CD8-positive, alpha-beta memory T cell (primary cell): ENCODE measurements at regions not wholly inside any gene's neighbourhood (a gene's known extent, or its start where the extent isn't known, plus 50 kb on each side); places are given as distances from the start of the nearest gene placed in this dataset.
"Not testable (repeated sequence)": the region's sequence is repeated elsewhere in the genome, so short reads cannot be mapped to it uniquely, and the experiment has no call there.

ENCODE experiments used
- CTCF ChIA-PET: fragments of 350-600 bp; sonication (Branson Sonifier 250); formaldehyde crosslinking; loops from one replicate; lab custom pipeline; 2021; ENCODE audit warnings: antibody characterized with exemption; lab: Charles Lee
- POLR2A ChIA-PET: fragments of 350-600 bp; sonication (Branson Sonifier 250); formaldehyde crosslinking; loops from one replicate; lab custom pipeline; 2021; ENCODE audit warnings: antibody characterized with exemption; lab: Charles Lee
- DNase-seq, 5 donors: peaks; one replicate each; pipeline versions ENCODE4 v3.0.0 to v3.0.0-alpha.2; 2020 to 2022; ENCODE audit warnings: mixed read lengths in 1 of 5
- H3K27ac ChIP-seq: one replicate; pipeline ENCODE4 v1.7.0; 2013; ENCODE audit warnings: low read depth, mild to moderate bottlenecking, low read length, moderate library complexity
- H3K27me3 ChIP-seq: 2 replicates; pipeline ENCODE4 v1.7.0; 2013; ENCODE audit warnings: low read length, mild to moderate bottlenecking; ENCODE audit not compliant: insufficient read depth, poor library complexity, severe bottlenecking
- H3K36me3 ChIP-seq: 2 replicates; pipeline ENCODE4 v1.7.0; 2013; ENCODE audit warnings: mild to moderate bottlenecking, low read length, moderate library complexity; ENCODE audit not compliant: insufficient read depth
- H3K4me1 ChIP-seq: 2 replicates; pipeline ENCODE4 v1.7.0; 2013; ENCODE audit warnings: mild to moderate bottlenecking, low read length, moderate library complexity; ENCODE audit not compliant: insufficient read depth
- H3K4me3 ChIP-seq: 2 replicates; pipeline ENCODE4 v1.7.0; 2013; ENCODE audit warnings: mild to moderate bottlenecking, low read length
- H3K9me3 ChIP-seq: 2 replicates; pipeline ENCODE4 v1.7.0; 2013; ENCODE audit warnings: mild to moderate bottlenecking, low read length
- H3K27ac Mint-ChIP-seq, 8 donors: one replicate each; pipeline ENCODE4 v1.8.0; 2020 to 2021; ENCODE audit warnings: mixed read lengths in 8 of 8, mild to moderate bottlenecking in 6 of 8, inconsistent platforms in 3 of 8, moderate library complexity in 3 of 8
- H3K27me3 Mint-ChIP-seq, 2 donors: one replicate each; pipeline ENCODE4 v1.8.0; 2020 to 2021; ENCODE audit warnings: mixed read lengths in 2 of 2, mild to moderate bottlenecking in 1 of 2, moderate library complexity in 1 of 2
- H3K36me3 Mint-ChIP-seq, 3 donors: one replicate each; pipeline ENCODE4 v1.8.0; 2020 to 2021; ENCODE audit warnings: mixed read lengths in 3 of 3, inconsistent platforms in 1 of 3, mild to moderate bottlenecking in 1 of 3
- H3K4me1 Mint-ChIP-seq, 3 donors: one replicate each; pipeline ENCODE4 v1.8.0; 2020 to 2021; ENCODE audit warnings: mixed read lengths in 3 of 3, inconsistent platforms in 1 of 3, mild to moderate bottlenecking in 1 of 3
- H3K4me3 Mint-ChIP-seq, 7 donors: one replicate each; pipeline ENCODE4 v1.8.0; 2020 to 2021; ENCODE audit warnings: mixed read lengths in 7 of 7, mild to moderate bottlenecking in 6 of 7, moderate library complexity in 4 of 7, inconsistent platforms in 2 of 7
- H3K9me3 Mint-ChIP-seq, 5 donors: one replicate each; pipeline ENCODE4 v1.8.0; 2020 to 2022; ENCODE audit warnings: mixed read lengths in 5 of 5, mild to moderate bottlenecking in 3 of 5, moderate library complexity in 2 of 5, inconsistent platforms in 1 of 5

- peaks cover 5 to 7% of the 10 kb centered on the region in 2 donors for H3K27me3 Mint-ChIP-seq
Measured at GRCh38 chrX:40530509-40530908, 50.3 kb upstream of the ATP6AP2 start.

GRCh38 chrX:40527543-40527942, 53.2 kb upstream of the ATP6AP2 start:
- no peak overlapping the region for H3K4me3 Mint-ChIP-seq
- no peak for DNase-seq
- H3K36me3 Mint-ChIP-seq, result no peaks in the 10 kb centered on the region
- ChIA-PET CTCF (no interaction called here), POLR2A (no interaction called here)
- Histone ChIP-seq H3K27ac (no peak overlapping the region), H3K4me3 (no peak overlapping the region), H3K4me1 (no peaks in the 10 kb centered on the region), H3K27me3 (no peaks in the 10 kb centered on the region), H3K9me3 (no peaks in the 10 kb centered on the region), H3K36me3 (no peaks in the 10 kb centered on the region)
- H3K9me3 Mint-ChIP-seq, result no peaks in the 10 kb centered on the region
- no peaks in the 10 kb centered on the region for H3K4me1 Mint-ChIP-seq
- peaks cover 5 to 11% of the 10 kb centered on the region in 2 donors for H3K27me3 Mint-ChIP-seq
- H3K27ac Mint-ChIP-seq, result no peak overlapping the region

More at GRCh38 chrX:40530509-40530908, 50.3 kb upstream of the ATP6AP2 start:
- no peaks in the 10 kb centered on the region for H3K27me3 ChIP-seq
- H3K4me3 Mint-ChIP-seq, result no peak overlapping the region
- H3K9me3 Mint-ChIP-seq, result no peaks in the 10 kb centered on the region
- H3K4me3 ChIP-seq, result no peak overlapping the region
- no peaks in the 10 kb centered on the region for H3K9me3 ChIP-seq
- DNase-seq, result no peak
- no peak overlapping the region for H3K27ac Mint-ChIP-seq
- H3K36me3 ChIP-seq, result no peaks in the 10 kb centered on the region
- CTCF ChIA-PET, result no interaction called here
- no peak overlapping the region for H3K27ac ChIP-seq
- no peaks in the 10 kb centered on the region for H3K4me1 Mint-ChIP-seq
- POLR2A ChIA-PET, result no interaction called here
- no peaks in the 10 kb centered on the region for H3K36me3 Mint-ChIP-seq
- no peaks in the 10 kb centered on the region for H3K4me1 ChIP-seq

DNA sequence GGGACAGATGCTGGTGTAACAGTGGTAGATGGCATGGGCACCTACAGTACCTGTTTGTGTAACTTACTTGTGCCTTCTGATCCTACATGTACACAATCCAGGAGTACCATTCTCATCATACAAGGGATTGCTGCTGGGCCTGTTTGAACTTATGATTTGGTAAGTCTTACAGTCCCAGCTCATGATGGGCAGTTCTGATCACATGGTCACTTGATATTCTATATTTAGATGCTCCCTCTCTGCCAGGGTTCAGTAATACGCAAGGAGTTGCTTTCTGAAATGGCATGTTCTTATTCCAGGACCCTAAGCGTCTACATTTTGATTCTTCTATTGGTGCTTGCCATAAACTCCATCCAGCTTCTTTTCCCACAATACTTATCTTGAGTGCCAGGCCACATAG, 54.4 kb upstream of the ATP6AP2 start:
- H3K9me3 Mint-ChIP-seq, result no peaks in the 10 kb centered on the region
- no peaks in the 10 kb centered on the region for H3K27me3 ChIP-seq
- CTCF ChIA-PET, result no interaction called here

DNA sequence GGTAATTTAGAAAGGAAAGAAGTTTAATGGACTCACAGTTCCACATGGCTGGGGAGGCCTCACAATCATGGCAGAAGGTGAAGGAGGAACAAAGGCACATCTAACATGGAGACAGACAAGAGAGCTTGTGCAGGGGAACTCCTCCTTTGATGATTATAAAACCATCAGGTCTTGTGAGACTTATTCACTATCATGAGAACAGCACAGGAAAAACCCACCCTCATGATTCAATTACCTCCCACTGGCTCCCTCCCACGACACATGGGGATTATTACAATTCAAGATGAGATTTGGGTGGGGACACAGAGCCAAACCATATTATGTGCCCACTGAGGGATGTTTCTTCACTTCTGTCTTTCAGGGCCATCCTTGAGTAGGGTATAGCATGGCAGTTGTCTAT, 54.9 kb upstream of the ATP6AP2 start:
- H3K27me3 ChIP-seq, H3K36me3 Mint-ChIP-seq, H3K4me1 ChIP-seq, DNase-seq, H3K27ac Mint-ChIP-seq, H3K4me3 ChIP-seq, H3K36me3 ChIP-seq, H3K9me3 ChIP-seq, CTCF ChIA-PET, POLR2A ChIA-PET, H3K4me1 Mint-ChIP-seq, H3K27ac ChIP-seq, H3K9me3 Mint-ChIP-seq, H3K4me3 Mint-ChIP-seq: not testable (repeated sequence)
- H3K27me3 Mint-ChIP-seq, result peaks cover 5 to 14% of the 10 kb centered on the region in 2 donors

More for the DNA sequence above, 54.4 kb upstream of the ATP6AP2 start:
- Mint-ChIP-seq H3K36me3 (no peaks in the 10 kb centered on the region), H3K4me3 (no peak overlapping the region), H3K27me3 (peaks cover 5 to 14% of the 10 kb centered on the region in 2 donors), H3K4me1 (no peaks in the 10 kb centered on the region), H3K27ac (no peak overlapping the region)
- POLR2A ChIA-PET, result no interaction called here
- Histone ChIP-seq H3K36me3 (no peaks in the 10 kb centered on the region), H3K4me3 (no peak overlapping the region), H3K27ac (no peak overlapping the region), H3K4me1 (no peaks in the 10 kb centered on the region), H3K9me3 (no peaks in the 10 kb centered on the region)
- DNase-seq, result no peak

DNA sequence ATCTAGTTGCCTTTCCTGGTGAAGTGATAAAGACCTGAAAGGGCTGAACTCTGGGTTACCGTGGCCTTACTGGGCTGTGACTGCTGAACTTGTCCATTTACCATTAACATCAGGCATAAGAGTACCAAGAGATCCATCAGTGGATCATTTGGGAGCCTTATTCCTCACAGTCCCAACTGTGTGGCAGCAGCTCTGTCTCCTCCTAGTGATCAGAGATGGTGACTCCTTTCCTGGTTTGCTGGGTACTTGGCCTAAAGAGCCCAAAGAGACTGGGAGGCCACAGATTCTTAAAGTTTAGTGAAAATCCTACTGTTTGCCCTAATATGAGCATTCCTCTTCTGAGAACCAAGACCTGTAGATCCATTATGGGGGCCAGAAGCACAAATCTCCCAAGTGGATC, 56.3 kb upstream of the ATP6AP2 start:
- no peak overlapping the region for H3K27ac ChIP-seq
- H3K36me3 ChIP-seq, result no peaks in the 10 kb centered on the region
- no peaks in the 10 kb centered on the region for H3K9me3 ChIP-seq
- no peak overlapping the region for H3K27ac Mint-ChIP-seq
- H3K36me3 Mint-ChIP-seq, result no peaks in the 10 kb centered on the region
- no peak for DNase-seq
- no peaks in the 10 kb centered on the region for H3K4me1 Mint-ChIP-seq
- peaks cover 5 to 10% of the 10 kb centered on the region in 2 donors for H3K27me3 Mint-ChIP-seq
- ChIA-PET CTCF (no interaction called here), POLR2A (no interaction called here)
- H3K4me1 ChIP-seq, result no peaks in the 10 kb centered on the region
- H3K27me3 ChIP-seq, result no peaks in the 10 kb centered on the region
- no peaks in the 10 kb centered on the region for H3K9me3 Mint-ChIP-seq
- H3K4me3 ChIP-seq, result no peak overlapping the region
- no peak overlapping the region for H3K4me3 Mint-ChIP-seq

GRCh38 chrX:40523852-40524251, 56.9 kb upstream of the ATP6AP2 start:
- POLR2A ChIA-PET, result no interaction called here
- no peak overlapping the region for H3K4me3 Mint-ChIP-seq

DNA sequence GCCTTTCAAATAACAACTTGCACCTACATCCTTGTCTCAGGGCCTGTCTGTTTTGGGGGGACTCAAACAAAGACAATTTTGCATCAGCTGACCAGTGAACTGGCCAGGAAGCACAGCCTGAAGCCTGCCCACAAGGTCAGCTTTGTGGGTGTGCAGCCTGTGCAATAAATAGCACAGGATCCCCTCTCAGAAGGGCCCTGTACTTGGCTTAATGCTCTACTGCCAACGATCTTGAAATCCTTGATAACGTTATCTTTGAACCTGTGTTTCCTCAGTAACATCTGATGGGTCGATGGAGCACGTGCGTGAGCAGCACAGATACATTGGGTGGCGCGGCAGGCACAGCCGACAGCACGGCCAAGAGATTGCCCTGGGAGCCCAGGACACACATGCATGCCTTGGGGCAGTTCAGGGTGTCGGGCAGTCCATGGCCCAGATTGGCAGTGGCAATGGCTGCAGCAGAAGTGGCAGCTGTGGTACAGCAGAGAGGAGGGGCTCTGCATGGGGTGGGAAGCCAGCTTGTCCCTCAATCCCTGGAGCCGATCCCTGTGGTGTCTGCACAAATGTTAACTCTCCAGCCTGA, 58.8 kb upstream of the ATP6AP2 start:
- Mint-ChIP-seq H3K27ac (no peak overlapping the region), H3K27me3 (peaks cover 0 to 12% of the 10 kb centered on the region in 2 donors), H3K4me1 (no peaks in the 10 kb centered on the region), H3K9me3 (no peaks in the 10 kb centered on the region), H3K4me3 (no peak overlapping the region), H3K36me3 (no peaks in the 10 kb centered on the region)
- Histone ChIP-seq H3K4me1 (no peaks in the 10 kb centered on the region), H3K4me3 (no peak overlapping the region), H3K36me3 (no peaks in the 10 kb centered on the region), H3K27me3 (no peaks in the 10 kb centered on the region), H3K27ac (no peak overlapping the region), H3K9me3 (no peaks in the 10 kb centered on the region)
- ChIA-PET CTCF (no interaction called here), POLR2A (no interaction called here)
- no peak for DNase-seq

More at GRCh38 chrX:40523852-40524251, 56.9 kb upstream of the ATP6AP2 start:
- no peak overlapping the region for H3K27ac Mint-ChIP-seq
- H3K9me3 Mint-ChIP-seq, result no peaks in the 10 kb centered on the region
- no peak for DNase-seq
- no peak overlapping the region for H3K4me3 ChIP-seq
- no peaks in the 10 kb centered on the region for H3K27me3 ChIP-seq
- H3K4me1 Mint-ChIP-seq, result no peaks in the 10 kb centered on the region
- CTCF ChIA-PET, result no interaction called here
- no peaks in the 10 kb centered on the region for H3K36me3 Mint-ChIP-seq
- H3K27me3 Mint-ChIP-seq, result peaks cover 3 to 10% of the 10 kb centered on the region in 2 donors
- H3K4me1 ChIP-seq, result no peaks in the 10 kb centered on the region
- H3K9me3 ChIP-seq, result no peaks in the 10 kb centered on the region
- no peak overlapping the region for H3K27ac ChIP-seq
- H3K36me3 ChIP-seq, result no peaks in the 10 kb centered on the region

GRCh38 chrX:40514376-40514775, 66.4 kb upstream of the ATP6AP2 start:
- POLR2A ChIA-PET, result no interaction called here
- no peaks in the 10 kb centered on the region for H3K36me3 ChIP-seq
- no peaks in the 10 kb centered on the region for H3K36me3 Mint-ChIP-seq
- H3K9me3 ChIP-seq, result no peaks in the 10 kb centered on the region
- no peak overlapping the region for H3K27ac ChIP-seq
- no peaks in the 10 kb centered on the region for H3K4me1 ChIP-seq
- CTCF ChIA-PET, result no interaction called here
- no peaks in the 10 kb centered on the region for H3K9me3 Mint-ChIP-seq
- no peak for DNase-seq
- H3K4me3 ChIP-seq, result no peak overlapping the region
- H3K27me3 ChIP-seq, result no peaks in the 10 kb centered on the region
- no peak overlapping the region for H3K4me3 Mint-ChIP-seq
- H3K27me3 Mint-ChIP-seq, result peaks cover 0 to 5% of the 10 kb centered on the region in 2 donors
- H3K4me1 Mint-ChIP-seq, result no peaks in the 10 kb centered on the region
- no peak overlapping the region for H3K27ac Mint-ChIP-seq
